Stomach smooth muscle (tissue), 2 donors: ENCODE measurements at regions not wholly inside any gene's neighbourhood (a gene's known extent, or its start where the extent isn't known, plus 50 kb on each side); places are given as distances from the start of the nearest gene placed in this dataset.
"Not testable (repeated sequence)": the region's sequence is repeated elsewhere in the genome, so short reads cannot be mapped to it uniquely, and the experiment has no call there.

Source experiments
- H3K27ac ChIP-seq: one replicate; pipeline ENCODE4 v1.7.0; 2013; ENCODE audit warnings: mild to moderate bottlenecking, low read length, inconsistent platforms
- H3K27me3 ChIP-seq, 2 donors: one replicate each; pipeline ENCODE4 v1.7.0; 2013; ENCODE audit warnings: low read length in 2 of 2; ENCODE audit not compliant: insufficient read depth in 2 of 2, control insufficient read depth in 1 of 2
- H3K36me3 ChIP-seq, 2 donors: one replicate each; pipeline ENCODE4 v1.7.0; 2013; ENCODE audit warnings: low read length in 2 of 2; ENCODE audit not compliant: control insufficient read depth in 2 of 2, insufficient read depth in 2 of 2
- H3K4me1 ChIP-seq: one replicate; pipeline ENCODE4 v1.7.0; 2013; ENCODE audit warnings: low read length; ENCODE audit not compliant: control insufficient read depth, insufficient read depth
- H3K4me3 ChIP-seq, 2 donors: one replicate each; pipeline ENCODE4 v1.7.0; 2013; ENCODE audit warnings: low read length in 2 of 2
- H3K9ac ChIP-seq, 2 donors: one replicate each; pipeline ENCODE4 v1.7.0; 2013; ENCODE audit warnings: low read length in 2 of 2, mild to moderate bottlenecking in 1 of 2
- H3K9me3 ChIP-seq, 2 donors: one replicate each; pipeline ENCODE4 v1.7.0; 2013; ENCODE audit warnings: low read length in 2 of 2; ENCODE audit not compliant: control insufficient read depth in 2 of 2
- donor health status: healthy.
- donor health status: Pancreatic carcinoma.

DNA sequence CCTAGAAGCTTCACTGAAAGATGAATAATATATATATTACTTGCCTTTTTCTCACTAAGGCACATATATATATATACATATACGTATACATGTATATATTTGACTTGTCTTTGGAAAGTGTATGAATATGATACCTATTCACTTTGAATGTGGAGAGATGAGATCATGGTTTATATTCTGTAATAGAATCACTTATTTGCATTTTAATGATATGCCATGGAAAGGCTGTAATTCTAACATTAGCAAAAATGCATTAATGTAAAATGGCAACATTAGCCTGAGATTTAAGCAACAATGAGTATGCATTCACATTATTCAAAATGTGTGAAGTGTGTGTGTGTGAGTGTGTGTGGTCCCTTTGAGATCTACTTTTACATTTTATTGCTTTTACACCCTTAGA, 54.5 kb upstream of the PRKD1 start:
- no peaks in the 10 kb centered on the region for H3K9me3 ChIP-seq
- H3K36me3 ChIP-seq, result no peaks in the 10 kb centered on the region
- no peak overlapping the region for H3K4me3 ChIP-seq
- H3K27ac ChIP-seq, result no peak overlapping the region
- no peaks in the 10 kb centered on the region for H3K27me3 ChIP-seq
- H3K9ac ChIP-seq, result no peak overlapping the region
- no peaks in the 10 kb centered on the region for H3K4me1 ChIP-seq

- H3K27ac ChIP-seq, result no peak overlapping the region
- no peaks in the 10 kb centered on the region for H3K27me3 ChIP-seq
- H3K36me3 ChIP-seq, result no peaks in the 10 kb centered on the region
- H3K9ac ChIP-seq, result no peak overlapping the region
- H3K9me3 ChIP-seq, result no peaks in the 10 kb centered on the region
- H3K4me3 ChIP-seq, result no peak overlapping the region
- H3K4me1 ChIP-seq, result no peaks in the 10 kb centered on the region
These were observed 55.3 kb upstream of the PRKD1 start for GRCh38 chr14:29982993-29983392.

DNA sequence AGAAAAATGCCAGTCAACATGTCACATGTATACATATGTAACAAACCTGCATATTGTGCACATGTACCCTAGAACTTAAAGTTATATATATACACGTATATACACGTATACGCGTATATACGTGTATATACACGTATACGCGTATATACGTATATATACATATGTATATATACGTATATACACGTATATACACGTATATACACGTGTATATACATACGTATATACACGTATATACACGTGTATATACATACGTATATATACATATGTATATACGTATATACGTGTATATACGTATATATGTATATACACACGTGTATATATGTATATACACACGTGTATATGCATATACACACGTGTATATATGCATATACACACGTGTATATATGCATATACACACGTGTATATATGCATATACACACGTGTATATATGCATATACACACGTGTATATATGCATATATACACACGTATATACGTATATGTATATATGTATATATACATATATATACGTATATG, 62.8 kb upstream of the PRKD1 start:
- not testable (repeated sequence) for H3K36me3 ChIP-seq, H3K27ac ChIP-seq, H3K27me3 ChIP-seq

GRCh38 chr14:29990993-29991392, 63.3 kb upstream of the PRKD1 start:
- H3K9me3 ChIP-seq, result no peaks in the 10 kb centered on the region
- no peak overlapping the region for H3K4me3 ChIP-seq
- H3K27ac ChIP-seq, result no peak overlapping the region
- no peaks in the 10 kb centered on the region for H3K36me3 ChIP-seq
- H3K9ac ChIP-seq, result no peak overlapping the region
- H3K27me3 ChIP-seq, result no peaks in the 10 kb centered on the region
- no peaks in the 10 kb centered on the region for H3K4me1 ChIP-seq

More for the DNA sequence above, 62.8 kb upstream of the PRKD1 start:
- H3K9me3 ChIP-seq, H3K4me1 ChIP-seq, H3K9ac ChIP-seq, H3K4me3 ChIP-seq: not testable (repeated sequence)

DNA sequence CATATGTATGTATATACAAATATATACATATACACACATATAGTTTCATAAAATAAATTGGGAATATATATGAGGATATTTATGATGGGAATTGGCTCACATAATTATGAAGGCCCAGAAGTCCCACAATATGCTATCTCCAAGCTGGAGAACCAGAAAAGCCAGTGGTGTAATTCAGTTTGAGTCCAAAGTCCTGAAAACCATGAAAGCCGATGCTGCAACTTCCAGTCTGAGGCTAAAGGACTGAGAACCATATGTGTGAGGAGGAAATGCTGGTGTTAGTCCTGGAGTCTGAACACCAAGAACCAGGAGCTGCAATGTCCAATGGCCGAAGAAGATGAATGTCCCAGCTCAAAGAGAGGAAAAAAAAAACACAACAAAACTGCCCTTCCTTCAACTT, 65.5 kb upstream of the PRKD1 start:
- Histone ChIP-seq H3K4me3 (no peak overlapping the region), H3K27me3 (no peaks in the 10 kb centered on the region), H3K4me1 (no peaks in the 10 kb centered on the region), H3K36me3 (no peaks in the 10 kb centered on the region), H3K27ac (no peak overlapping the region), H3K9me3 (no peaks in the 10 kb centered on the region), H3K9ac (no peak overlapping the region)

- no peak overlapping the region for H3K27ac ChIP-seq
- no peaks in the 10 kb centered on the region for H3K36me3 ChIP-seq
- H3K9ac ChIP-seq, result no peak overlapping the region
- no peaks in the 10 kb centered on the region for H3K4me1 ChIP-seq
- H3K27me3 ChIP-seq, result no peaks in the 10 kb centered on the region
- no peaks in the 10 kb centered on the region for H3K9me3 ChIP-seq
- H3K4me3 ChIP-seq, result no peak overlapping the region
These were observed 71.4 kb upstream of the PRKD1 start for GRCh38 chr14:29999013-29999539.

DNA sequence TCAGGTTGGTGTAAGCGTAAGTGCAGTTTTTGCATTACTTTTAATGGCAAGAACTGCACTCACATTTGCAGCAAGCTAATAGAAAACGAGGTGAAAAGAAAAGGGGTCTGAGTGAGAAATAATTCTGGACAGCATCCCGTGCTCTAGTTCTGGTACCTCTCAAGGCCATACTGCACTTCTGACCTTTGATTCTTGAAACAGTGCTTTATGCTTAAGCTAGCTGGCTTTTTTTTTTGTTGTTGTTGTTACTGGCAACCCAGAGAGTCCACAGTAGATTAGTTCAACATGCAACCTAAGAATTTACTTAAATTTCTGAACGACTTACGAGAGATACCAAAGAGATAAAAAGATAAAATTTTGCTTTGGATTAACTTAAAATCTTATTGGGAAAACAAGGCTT, 75.2 kb upstream of the PRKD1 start:
- no peak overlapping the region for H3K27ac ChIP-seq
- H3K9ac ChIP-seq, result no peak overlapping the region
- no peak overlapping the region for H3K4me3 ChIP-seq
- no peaks in the 10 kb centered on the region for H3K4me1 ChIP-seq
- H3K27me3 ChIP-seq, result no peaks in the 10 kb centered on the region
- no peaks in the 10 kb centered on the region for H3K36me3 ChIP-seq
- H3K9me3 ChIP-seq, result no peaks in the 10 kb centered on the region

DNA sequence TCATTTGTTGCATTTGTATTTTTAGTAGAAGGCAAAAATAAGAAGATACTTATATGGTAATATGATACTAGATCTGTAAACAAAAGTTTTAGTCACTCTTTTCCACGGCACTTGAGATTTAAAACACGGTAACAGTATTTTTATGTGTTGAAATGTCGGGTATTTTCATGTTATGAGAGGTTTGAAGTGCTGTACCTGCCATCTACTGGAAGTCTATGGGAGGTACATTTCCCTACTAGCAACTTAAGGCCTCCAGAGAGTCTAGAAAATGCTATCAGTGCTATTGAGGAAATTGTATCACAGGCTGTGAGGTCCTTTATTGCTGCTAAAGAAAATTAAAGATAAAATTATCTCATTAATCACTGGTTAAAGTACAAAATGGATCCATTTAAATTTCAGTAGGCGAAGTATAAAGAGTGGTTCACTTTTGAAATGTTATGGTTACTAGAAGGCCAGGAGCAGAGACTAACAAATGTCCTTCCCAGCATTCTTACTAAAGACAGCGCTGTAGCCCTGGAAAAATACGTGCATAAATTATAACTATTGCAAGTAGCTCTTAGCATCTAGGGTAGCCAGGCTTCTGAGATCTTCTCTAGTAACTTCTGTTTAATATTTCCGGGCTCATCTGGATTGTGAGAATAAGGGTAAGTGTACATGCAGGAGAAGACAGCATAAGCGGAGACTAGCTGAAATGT, 77.6 kb upstream of the PRKD1 start:
- no peaks in the 10 kb centered on the region for H3K9me3 ChIP-seq
- no peak overlapping the region for H3K9ac ChIP-seq
- H3K4me1 ChIP-seq, result no peaks in the 10 kb centered on the region
- H3K4me3 ChIP-seq, result no peak overlapping the region
- H3K27ac ChIP-seq, result no peak overlapping the region
- no peaks in the 10 kb centered on the region for H3K27me3 ChIP-seq
- no peaks in the 10 kb centered on the region for H3K36me3 ChIP-seq

- H3K4me1 ChIP-seq, result no peaks in the 10 kb centered on the region
- no peak overlapping the region for H3K4me3 ChIP-seq
- H3K27me3 ChIP-seq, result no peaks in the 10 kb centered on the region
- H3K27ac ChIP-seq, result no peak overlapping the region
- H3K9me3 ChIP-seq, result no peaks in the 10 kb centered on the region
- H3K9ac ChIP-seq, result no peak overlapping the region
- H3K36me3 ChIP-seq, result no peaks in the 10 kb centered on the region
These were observed 79.0 kb upstream of the PRKD1 start for GRCh38 chr14:30006695-30007094.

DNA sequence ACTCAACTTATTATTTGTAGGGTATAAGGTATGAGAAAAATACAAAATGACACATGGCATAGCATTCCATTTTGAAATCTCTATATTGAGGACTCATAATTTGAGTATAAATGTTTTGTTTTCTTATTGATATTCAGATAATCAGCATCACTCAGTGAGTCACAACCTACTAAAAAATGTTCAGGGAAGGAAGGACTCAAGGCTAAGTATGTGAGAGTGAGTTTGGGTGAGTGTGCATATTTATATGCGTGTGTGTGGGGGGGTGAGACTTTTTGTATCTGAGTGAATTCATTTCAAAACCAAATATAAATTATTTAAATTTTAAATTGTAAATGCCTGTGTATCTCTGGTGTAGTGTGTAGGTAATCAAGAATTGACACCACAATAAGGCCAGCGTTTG, 87.8 kb upstream of the PRKD1 start:
- Histone ChIP-seq H3K9ac (no peak overlapping the region), H3K36me3 (no peaks in the 10 kb centered on the region), H3K4me1 (no peaks in the 10 kb centered on the region), H3K4me3 (no peak overlapping the region), H3K27ac (no peak overlapping the region), H3K27me3 (no peaks in the 10 kb centered on the region), H3K9me3 (no peaks in the 10 kb centered on the region)

GRCh38 chr14:30016002-30016401, 88.4 kb upstream of the PRKD1 start:
- no peaks in the 10 kb centered on the region for H3K4me1 ChIP-seq
- no peaks in the 10 kb centered on the region for H3K9me3 ChIP-seq
- H3K9ac ChIP-seq, result no peak overlapping the region
- no peaks in the 10 kb centered on the region for H3K27me3 ChIP-seq
- no peak overlapping the region for H3K27ac ChIP-seq
- no peaks in the 10 kb centered on the region for H3K36me3 ChIP-seq
- no peak overlapping the region for H3K4me3 ChIP-seq
